ENCODE measurements at regions not wholly inside any gene's neighbourhood (a gene's known extent, or its start where the extent isn't known, plus 50 kb on each side); places are given as distances from the start of the nearest gene placed in this dataset.

GRCh38 chr20:24337069-24337468, 132.4 kb upstream of the SYNDIG1 start:
- peak; percentile 26 for DNase-seq (ENCODE audit: low read depth, low spot score)

GRCh38 chr20:24334830-24335229, 134.6 kb upstream of the SYNDIG1 start:
- DNase-seq (ENCODE audit: low read depth, low spot score) = no peak

GRCh38 chr20:24332956-24333355, 136.5 kb upstream of the SYNDIG1 start:
- no peak for DNase-seq (ENCODE audit: low read depth, low spot score)

GRCh38 chr20:24331939-24332338, 137.5 kb upstream of the SYNDIG1 start:
- no peak for DNase-seq (ENCODE audit: low read depth, low spot score)

DNA sequence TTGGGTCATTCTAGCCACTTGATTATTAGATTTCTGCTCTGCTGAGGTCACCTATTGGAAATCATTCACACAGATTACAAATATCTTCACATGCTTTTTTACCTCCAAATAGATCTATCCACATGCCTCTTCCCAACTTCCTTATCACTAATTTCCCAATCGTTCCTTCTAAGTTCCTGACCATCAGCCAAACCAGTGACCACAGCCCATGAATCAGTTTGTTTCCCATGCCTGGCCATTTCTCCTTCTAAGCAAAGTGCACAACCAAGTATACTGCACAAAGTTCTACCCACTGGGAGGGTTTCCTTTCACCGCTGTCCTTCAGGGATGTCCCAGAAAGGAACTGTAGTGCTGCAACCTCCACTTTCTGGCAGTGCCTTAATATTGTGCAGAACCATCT, 140.5 kb upstream of the SYNDIG1 start:
- DNase-seq (ENCODE audit: low read depth, low spot score) = no peak

- DNase-seq (ENCODE audit: low read depth, low spot score) = no peak
These were observed 147.5 kb upstream of the SYNDIG1 start for GRCh38 chr20:24321973-24322372.

DNA sequence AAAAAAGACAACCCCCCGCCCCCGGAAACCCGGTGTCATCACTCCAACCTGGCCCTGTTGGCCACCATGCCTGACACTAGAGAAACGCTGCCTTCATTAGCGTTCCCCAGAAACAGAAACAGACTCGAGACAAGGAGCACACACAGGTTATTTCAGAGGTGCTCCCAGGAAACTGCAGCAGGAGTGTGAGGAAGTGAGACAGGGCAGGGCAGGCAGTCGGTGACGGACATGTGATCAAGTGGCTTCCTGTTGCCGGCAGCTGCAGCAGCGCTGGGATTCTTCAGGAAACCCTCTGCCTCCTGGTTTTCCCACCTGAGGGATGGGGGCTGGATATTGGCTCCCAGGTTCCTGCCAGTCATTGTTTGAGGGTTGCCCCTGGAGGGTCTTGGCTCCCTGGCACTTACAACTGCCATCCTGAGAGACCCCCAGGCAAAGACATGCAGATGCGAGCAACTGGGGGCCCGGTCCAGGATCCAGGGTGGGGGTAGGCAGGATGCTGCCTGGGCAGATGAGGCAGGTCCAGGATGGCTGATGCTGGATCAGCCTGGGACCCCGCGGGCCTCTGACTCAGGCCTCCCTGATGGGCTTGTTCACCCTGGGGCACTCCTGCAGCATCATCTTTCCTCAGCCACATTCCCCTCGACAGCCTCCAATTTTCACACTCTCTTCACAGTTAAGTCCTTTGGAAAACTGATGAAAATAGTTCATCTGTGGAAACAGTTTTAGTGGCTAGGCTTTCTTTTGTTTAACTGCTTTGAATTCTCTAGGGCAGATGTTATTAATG, 150.7 kb upstream of the SYNDIG1 start:
- DNase-seq (ENCODE audit: low read depth, low spot score) = no peak

DNA sequence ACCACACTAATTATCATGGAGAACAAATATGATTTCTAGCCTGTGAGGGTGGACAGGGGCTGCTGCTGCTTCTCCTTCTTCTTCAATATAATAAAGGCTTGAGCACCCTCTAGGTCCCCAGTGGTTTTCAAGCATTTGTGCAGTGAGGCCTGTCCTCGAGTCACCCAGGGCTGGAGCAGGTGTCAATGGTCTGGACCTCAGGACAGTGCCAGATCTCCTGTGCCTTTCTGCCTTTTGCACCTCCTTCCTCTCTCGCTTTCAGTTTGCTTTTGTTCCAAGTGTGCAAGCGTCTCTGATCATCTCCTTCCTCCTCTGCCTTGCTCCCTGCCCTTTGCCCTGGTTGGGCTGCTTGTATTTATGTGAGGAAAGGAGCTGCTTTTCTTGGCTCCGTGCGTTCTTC, 152.2 kb upstream of the SYNDIG1 start:
- no peak for DNase-seq (ENCODE audit: low read depth, low spot score)

GRCh38 chr20:24316731-24317130, 152.7 kb upstream of the SYNDIG1 start:
- DNase-seq (ENCODE audit: low read depth, low spot score) = no peak

DNA sequence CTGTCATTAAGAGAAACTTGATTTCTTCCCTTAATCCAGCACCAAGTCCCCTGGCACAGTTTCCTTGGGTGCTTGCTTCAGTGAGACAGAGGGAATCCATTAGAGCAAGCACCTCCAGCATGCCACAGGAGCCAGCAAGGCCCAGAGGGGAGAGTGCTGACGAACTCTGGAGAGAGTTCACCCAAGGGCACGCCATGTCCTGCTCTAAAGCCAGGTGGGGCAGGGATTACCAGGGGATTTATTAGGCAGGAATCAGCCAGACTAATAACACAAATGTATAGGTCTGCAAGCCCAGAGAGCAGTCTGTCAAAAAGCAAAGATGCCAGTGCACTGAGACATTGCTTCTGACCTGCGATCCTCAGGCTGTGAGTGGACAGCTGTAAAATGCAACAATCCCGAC, 155.4 kb upstream of the SYNDIG1 start:
- no peak for DNase-seq (ENCODE audit: low read depth, low spot score)

DNA sequence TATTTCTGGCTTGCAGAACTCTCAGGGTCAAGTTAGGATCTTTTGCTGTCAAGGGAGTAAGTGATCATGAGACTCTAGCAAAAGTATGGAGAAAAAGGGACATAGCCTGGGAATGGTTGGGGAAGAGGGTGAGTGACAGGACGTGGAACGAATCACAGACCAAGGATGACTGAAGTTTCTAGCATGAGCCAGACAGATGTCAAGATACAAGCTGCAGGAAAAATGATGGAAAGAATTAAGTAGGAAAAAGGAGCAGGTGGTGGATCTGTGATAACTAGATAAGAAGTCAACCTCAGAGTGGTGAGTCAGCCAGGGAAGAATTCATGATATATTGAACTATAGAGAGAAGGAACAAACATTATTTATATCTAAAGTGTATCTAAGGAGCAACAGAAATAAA, 159.8 kb upstream of the SYNDIG1 start:
- no peak for DNase-seq (ENCODE audit: low read depth, low spot score)

DNA sequence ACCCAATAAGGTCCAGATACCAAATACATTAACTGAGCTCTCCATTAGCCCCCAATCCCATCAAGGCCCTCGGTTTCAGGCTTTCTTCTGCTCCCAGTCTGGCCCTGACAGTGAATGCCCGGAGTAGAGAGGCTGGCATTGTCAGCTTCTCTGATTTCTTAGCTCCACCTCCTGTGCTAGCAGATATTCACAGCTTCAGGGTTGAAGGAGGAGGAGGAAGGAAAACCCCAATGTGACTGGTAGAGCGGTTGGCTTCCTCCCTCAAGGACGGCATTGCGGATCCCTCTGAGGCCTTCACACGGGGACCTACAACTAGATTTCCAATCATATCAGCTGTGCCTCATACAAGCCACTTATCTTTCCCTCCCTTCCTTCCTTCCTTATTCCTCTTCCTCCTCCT, 164.1 kb upstream of the SYNDIG1 start:
- no peak for DNase-seq (ENCODE audit: low read depth, low spot score)

- no peak for DNase-seq (ENCODE audit: low read depth, low spot score)
These were observed 165.1 kb upstream of the SYNDIG1 start for GRCh38 chr20:24304291-24304690.

DNA sequence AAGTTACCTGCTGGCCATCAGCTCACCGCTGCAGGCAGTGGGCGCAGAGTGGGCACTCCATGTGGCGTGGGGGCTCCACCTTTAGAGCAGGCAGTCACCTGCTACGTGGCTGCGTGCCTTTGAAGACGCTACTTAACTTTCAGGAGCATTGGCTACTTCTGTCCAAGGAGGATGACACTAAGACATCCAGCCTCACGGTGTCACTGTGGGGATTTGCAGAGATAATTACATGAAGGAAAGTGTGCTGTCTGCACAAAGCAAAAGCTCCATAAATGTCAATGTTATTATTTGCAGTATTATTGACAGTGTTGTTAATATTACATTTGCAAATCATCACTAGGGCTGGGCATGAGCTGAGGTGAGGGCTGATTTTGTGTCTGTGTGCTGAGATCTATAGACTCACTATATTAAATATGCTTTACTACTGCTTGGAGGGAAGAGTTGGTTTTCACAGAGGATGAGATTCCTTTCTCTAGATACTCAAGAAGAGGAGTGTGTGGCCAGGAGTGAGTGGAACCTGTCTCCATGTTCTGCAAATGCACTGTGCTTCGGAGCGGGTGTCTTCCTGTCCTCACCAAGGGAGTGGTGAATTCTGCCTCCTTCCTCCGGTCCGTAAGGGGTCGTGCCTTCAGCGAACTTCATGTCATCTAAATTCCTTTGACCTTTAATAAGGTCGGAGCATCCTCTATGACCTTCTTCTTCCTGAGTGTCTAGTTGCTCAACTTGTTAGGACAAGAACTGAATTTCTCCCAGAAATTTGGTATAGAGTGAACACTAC, 165.8 kb upstream of the SYNDIG1 start:
- DNase-seq (ENCODE audit: low read depth, low spot score) = no peak

- no peak for DNase-seq (ENCODE audit: low read depth, low spot score)
These were observed 171.4 kb upstream of the SYNDIG1 start for GRCh38 chr20:24297993-24298392.

DNA sequence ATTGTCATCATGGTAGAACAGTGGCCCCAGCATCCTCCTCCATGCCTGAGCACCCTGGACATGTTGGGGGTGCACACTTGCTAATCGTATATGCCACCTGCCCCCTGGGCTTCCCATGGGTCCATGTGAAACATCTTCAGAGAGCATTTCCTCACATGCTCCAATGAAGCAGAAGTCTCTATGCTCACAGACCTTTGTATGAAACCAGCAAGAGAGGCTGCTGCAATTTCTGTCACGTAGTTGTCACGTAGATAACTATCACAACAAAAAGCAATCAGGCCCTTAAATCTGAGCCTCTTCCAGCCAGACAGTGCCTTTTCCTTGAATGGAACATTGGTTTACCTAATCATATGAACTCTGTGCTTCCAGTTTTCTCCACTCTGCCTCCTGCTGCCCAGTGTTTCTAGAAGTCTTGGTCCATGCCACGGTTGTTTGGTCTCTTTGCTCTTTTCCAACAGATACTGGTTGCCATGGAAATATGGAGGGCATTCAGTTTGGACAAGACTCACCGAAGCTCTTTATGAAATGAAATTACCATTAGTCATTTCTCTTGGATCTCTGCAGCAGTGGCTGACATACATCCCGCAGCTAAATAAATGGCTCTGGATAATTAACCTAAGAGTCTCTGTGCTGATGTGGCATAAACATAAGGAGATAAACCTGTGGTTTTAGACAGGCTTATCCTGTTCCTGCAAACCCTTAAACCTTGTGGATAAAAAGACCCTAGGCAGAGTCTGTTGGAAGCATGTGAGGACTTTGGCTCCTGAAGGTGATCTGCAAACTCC, 172.8 kb upstream of the SYNDIG1 start:
- no peak for DNase-seq (ENCODE audit: low read depth, low spot score)

DNA sequence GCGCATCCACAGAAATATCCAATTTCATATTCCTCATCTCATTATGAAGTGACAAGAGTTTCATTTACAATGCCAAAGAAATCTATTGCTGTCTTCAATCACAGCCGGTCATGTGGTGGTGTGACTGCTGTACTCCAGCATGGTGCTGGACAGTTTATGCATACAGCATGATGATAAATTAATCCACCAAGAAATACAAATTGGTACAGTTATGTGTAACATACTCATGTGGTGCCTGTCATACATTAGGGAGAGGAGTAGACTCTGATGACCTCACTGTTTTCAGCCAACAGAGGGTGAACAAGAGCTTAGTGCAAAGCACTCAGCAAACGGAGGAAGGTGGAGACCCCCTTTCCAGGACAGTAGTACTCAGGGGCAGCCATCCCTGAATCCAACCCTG, 178.4 kb upstream of the SYNDIG1 start:
- DNase-seq (ENCODE audit: low read depth, low spot score) = no peak

- no peak for DNase-seq (ENCODE audit: low read depth, low spot score)
These were observed 179.5 kb upstream of the SYNDIG1 start for GRCh38 chr20:24289737-24290481.

- DNase-seq (ENCODE audit: low read depth, low spot score) = no peak
These were observed 186.2 kb upstream of the SYNDIG1 start for GRCh38 chr20:24283186-24283585.

DNA sequence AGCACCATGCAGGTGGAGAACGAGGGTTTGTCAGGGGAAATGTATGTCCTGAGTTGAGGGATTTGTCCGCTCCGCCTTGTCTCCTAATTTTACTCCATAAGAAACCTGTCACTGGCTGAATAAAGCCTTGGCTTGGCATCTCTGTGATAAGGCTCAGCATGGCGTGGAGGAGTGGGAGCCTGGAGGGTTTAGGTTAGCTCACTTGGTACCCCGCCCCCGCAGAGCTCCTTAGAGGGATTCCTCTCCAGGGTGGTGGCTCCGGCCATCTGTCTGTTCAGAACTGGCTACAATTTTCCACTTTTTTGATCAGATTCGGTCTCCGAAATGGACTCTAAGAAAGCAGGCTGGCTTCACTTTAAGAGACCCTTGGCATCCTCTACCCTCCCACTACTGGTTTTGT, 192.2 kb upstream of the SYNDIG1 start:
- no peak for DNase-seq (ENCODE audit: low read depth, low spot score)

DNA sequence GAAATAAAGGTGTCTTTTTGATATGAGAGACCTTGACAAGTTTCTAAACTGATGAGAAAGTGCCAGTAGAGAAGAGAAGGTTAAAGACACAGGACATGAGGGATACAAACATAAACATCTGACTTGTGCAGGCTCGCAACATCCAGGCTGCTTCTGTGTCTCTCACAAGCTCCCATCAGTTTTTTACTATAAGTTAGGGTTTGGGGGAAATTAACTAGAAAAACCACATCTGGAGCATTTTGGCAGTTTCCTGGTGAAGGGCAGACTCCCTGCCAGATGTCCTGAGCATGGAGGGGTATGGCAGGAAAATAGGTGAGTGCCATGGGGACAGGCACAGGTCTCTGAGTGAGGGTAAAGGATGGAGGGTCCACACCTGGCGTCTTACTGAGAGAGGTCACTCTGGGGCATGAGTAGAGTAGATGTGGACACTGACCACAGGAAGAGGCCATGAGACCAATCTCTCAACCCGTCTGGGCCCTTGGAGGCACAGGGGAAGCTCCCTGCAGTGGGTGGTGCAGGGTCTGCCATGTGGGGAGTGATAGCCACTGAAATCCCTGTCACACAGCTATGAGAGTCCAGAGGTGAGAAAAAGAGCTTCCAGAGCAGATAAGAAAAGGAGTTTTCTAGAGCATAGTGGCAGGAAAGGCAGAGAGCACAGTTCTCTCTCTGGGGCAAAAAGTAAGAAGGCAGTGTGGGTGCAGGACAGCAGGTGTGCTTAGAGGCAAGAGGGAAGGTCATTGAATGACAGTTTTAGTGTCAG, 193.3 kb upstream of the SYNDIG1 start:
- DNase-seq (ENCODE audit: low read depth, low spot score) = no peak

All from smooth muscle cell of the brain vasculature (primary cell).